HuH-7.5 (cell line): ENCODE measurements at regions not wholly inside any gene's neighbourhood (a gene's known extent, or its start where the extent isn't known, plus 50 kb on each side); places are given as distances from the start of the nearest gene placed in this dataset.

Experiments
- DNase-seq: peaks from one replicate; pipeline ENCODE4 v3.0.0; 2011; ENCODE audit warnings: low spot score

DNA sequence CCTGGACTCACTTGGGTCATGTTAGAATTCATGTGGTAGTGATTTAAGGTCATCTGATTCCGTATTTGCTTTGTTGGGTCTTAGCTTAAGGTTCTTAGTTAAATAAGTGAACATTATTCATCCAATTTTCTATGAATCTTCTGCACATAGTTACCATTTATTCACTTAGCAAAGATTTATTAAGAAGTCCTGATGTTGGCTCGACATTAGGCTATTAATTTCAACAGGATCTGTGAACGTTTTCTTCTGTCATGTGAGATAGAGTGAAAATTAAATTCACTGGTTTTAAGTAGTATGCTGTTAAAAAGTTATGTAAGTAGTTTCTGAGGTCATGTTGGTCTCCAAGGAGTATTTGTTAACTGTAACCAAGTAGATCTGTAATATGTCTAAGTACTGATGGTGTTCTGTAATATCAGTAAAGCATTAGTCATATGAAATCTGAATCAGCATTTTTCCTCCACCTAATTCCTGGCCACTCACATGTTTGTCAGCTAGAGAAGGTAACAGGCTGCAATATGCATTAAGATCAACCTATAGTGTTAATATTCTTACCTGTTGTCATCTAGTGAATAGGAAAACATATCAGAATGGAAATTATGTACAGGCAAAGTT is 155.6 kb downstream of the PCDH7 start:
- no peak for DNase-seq

DNA sequence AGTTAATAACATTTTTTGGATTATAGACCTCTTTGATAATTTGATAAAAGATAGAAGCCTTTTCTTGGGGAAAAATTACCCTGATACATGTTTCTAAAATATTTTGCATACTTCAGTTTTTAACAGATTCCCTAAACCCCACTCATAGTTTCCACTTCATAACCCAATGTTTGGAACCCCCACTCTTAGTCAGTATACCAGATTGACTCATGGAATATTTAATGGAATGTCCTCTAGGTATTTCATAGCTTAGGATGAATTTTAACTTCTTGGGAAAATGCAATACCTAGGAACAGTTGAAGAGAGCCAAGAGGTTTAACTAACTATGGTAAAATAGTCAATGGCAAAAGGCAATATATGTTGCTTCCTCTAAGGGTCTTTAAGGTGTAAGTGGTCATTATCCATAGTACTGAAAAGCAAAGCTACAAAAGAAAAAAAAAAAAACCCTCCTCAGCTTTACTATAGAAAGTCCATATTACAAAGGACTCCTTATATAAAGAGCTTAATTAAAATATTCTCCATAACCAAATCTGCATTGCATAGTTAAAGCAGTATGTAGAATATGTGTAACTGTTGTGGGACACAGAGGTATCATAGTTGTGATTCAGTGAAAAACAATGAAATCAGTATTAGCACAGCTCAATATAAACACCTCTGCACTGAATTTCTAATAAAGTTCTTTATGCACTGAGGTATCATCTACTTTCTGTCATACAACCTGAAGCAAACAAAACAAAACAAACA is 159.9 kb downstream of the PCDH7 start:
- no peak for DNase-seq

DNA sequence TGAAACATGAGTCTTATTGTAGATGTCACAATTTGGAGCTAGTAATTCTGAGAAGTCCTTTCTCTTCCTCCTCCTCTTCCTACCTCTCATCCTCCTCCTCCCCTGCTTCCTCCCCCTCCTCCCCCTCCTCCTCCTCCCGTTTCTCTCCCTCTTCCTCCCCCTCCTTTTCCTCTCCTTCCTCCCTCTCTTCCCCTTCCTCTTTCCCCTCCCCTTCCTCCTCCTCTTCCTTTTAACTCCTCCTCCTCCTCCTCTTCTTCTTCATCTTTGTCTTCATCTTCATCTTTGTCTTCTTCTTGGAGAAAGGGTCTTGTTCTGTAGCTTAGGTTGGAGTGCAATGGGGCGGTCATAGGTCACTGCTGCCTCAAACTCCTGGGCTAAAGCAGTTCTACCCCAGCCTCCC is 161.8 kb downstream of the PCDH7 start:
- no peak for DNase-seq

DNA sequence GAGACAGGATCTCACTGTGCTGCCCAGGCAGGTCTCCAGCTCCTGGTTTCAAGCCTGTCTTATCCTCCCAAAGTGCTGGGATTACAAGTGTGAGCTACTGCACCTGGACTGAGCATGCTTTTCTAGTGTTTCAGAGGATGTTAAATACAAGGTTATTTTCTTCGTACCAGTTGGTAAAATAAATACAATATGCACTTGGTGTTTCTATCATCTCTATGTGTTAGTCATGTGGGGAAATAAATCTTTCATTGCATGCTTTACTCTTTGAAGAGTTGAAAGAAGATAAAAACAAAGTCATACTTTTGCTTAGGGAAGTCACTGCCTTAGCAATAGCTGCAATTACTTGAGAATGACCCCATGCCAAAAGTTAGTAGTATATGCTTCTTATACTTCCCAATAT is 162.3 kb downstream of the PCDH7 start:
- DNase-seq, result no peak

DNA sequence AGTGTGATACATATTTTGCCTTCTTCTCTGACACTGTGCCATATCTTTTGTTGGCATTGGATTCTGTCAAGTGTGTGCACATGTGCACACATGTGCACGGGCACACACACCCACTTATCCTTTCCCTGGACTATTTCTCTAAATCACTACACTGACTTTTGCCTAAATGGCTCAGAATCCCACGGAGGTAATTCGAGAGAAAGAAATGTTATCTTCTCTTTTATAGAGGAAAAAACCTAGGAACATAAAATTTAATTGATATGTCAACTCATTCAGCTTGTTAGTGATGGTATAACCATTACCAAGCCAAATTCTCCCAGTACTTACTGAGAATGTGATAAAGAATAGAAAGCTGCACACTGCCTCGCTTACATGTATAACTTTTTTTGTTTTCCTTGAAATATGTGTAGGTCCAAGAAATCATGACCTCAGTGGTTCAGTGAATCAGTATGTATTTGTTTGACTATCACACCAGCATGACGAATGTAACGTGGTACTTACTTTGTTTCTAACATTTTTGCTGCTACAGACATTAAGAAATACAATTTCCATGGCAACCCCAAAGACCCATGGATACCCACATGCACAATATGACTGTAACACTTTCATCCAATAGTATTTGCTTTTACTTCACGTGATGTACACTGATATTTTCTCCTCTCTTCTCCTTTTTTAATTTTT is 163.0 kb downstream of the PCDH7 start:
- DNase-seq, result no peak

DNA sequence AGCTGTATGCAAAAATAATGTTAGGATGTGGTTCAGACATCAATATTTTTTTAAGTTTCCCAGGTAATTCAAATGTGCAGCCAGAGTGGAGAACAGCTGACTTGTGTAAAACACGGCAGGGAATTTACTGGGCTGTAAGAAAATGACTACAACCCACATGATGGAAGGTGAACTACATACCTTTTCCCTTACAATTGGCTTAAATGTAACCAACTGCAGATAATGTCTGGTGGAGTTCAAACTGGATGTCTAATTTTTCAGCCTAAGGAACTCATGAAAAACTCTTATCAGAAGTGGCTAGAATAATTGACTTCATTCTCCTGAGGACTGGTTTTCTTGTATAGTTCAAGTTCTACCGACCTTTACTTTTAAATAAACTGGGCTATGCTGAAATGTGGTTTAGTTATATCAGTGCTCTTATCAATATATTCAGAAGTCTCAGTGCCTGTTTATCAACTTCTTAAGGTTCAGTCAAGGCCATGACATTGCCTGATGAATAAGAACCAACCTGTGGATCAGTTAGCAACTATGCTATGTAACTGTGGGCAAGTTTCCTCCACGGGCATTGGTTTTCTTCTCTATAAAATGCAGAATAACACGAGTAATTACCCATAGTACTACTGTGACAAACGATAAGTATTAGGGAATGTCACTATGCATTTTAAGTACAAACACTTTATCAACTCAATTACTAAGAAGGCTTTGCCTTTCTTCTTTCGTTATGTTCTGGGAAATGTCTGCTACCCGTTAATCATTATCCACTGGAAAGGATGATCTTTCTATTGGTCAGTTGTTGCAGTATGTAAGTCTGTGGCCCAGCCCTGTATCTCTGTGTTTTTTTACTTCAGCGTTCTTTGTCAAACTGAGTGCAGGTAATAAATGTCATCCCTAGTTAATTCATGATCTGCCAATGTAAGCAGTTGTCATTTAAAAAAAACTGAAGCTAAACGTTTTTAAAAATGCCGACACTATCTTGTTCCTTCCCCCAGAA is 181.6 kb downstream of the PCDH7 start:
- no peak for DNase-seq

DNA sequence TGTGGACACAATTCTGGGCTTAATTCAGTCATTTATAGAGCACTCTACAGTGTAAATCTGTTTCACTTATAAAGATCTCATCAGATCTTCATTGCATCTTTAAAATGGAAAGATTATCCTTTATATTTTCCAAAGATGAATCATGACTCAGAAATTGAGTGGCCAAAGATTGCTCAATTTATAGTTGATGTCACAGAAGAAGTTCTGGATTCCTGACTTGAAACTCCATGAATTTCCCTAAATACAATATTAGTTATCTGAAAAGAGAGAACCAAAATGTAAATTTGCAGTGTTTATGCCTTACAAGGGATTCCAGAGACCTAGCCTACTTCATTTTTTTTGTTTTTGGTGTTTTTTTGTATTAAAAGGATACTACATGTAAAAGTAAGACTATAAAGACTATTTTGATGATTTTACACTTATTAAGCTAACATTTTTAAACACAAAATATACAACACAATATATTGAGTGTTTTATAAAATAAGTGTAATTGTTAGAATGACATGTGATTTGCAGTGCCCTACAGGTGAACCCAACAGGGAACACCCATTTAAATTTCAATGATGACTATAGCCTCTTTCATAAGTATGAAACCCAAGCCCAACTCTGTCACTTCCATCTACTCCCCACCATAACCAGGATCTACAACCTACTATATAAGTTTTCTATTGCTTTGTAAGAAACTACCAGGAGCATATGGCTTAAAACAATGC is 183.5 kb downstream of the PCDH7 start:
- DNase-seq, result no peak

DNA sequence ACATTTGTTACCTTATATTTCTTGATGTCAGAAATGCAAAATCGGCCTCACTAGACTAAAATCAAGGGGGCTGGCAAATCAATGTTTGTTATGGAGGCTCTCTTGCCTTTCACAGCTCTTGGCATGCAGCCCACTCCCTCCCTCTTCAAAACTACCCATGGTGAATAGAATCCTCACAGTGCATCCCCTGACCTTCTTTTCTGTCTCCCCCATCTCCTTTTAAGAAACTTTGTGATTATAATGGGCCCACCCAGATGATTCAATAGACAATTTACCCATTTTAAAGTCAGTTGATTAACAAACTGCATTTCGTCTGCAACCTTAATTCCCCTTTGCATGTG is 184.0 kb downstream of the PCDH7 start:
- DNase-seq, result no peak

DNA sequence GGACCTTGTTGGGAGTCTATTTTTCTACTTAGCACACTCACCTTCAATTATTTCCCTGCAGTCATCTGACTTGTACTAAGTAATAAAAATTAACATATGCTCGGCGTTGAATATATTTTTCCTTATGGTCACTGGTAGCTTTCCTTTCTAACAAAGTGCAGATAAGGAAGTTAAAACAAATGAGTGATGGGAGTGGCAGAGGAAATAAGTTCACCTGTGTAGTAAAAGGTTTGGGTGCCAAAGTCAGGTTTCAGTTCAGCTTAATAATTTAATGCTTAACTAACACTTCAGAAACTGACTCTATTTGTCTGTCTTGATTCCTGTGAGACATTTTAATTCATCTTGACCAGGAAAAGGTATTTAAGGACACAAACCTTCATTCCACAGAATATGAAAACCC is 184.4 kb downstream of the PCDH7 start:
- DNase-seq, result no peak

DNA sequence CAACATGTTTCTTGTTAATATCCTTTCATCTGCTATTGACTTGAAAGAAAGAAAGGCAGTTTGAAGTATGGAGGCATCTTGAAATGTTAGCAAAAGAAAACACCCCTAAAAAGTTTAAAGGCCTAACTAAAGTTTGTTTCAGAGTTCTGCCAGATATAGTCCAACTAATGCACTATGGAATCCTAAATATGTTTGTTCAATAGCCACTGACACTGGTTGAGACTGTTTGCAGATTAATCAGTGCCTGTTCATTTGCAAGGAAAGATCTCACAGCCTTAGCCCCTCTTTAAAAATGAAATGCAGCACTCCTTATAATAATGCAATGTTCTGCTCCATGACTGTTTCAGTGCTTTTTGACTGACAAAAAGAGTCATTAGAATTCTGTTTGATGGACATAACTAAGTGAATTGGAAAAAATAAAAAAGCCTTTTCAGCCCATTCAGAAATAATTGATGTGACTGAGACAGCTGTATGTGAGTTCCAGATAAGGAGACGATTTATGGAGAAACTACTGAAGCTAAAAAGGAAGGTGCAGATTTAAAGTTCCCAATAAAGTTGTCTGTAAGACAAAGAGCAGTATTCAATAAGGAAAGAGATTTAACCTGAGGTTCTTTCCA is 192.0 kb downstream of the PCDH7 start:
- no peak for DNase-seq

DNA sequence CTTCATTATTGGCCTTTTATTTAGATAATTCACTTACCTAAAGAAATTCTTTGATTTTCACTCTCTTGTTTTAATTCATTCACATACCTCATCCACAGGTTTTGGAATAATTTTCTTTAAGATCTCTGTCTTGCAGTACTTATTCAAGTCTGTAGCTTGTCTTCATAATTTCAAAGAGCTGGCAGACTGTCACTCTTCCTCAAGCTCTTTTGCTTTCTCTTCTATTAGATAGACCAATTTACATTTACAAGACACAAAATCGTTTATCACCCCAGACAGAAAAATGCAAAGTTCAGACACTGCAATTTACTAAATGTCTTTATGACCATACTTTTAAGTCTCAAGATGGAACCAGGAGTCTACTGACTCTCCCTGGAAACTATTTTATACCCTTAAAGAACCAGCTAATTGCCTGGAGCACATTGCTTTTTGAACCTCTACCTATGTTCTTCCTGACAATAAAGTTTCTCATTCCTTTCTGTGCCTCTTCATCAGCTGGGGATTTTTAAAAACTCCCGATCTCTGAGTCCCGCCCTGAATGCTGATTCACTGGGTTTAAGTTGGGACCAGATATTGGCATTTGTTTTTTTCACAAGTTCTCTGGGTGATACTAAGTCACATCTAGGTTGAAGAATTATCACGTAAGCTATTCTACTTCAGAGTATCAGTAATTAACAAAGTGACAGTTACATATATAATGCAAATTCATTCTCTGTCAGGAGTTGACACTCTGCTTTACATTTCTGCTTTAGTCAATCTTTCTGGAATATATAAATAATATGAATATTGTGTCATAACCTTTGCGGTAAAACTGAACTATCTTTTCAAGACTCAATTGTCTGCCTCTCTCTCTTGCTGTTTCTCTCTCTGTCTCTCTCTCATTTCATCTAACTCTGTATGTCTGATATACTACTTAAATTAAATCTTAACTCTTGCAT is 196.4 kb downstream of the PCDH7 start:
- no peak for DNase-seq

DNA sequence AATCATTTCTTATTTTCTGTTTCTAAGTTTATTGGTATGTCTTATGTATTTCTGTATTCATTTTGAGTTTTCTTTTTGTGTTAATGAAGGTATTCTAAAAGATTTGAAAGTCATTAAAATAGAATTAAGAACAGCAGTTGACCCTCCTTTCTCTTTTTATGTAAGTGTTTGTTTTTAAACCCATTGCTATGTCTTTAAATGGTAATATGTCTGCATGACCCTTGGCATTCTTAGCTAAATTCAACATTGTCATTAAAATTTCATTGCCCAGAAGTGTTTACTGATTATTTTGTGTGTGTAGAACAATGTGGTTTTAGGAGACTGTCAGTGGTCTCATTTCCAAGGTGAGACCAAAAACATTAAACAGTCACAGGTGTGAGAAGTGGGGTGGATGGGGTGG is 197.8 kb downstream of the PCDH7 start:
- no peak for DNase-seq

DNA sequence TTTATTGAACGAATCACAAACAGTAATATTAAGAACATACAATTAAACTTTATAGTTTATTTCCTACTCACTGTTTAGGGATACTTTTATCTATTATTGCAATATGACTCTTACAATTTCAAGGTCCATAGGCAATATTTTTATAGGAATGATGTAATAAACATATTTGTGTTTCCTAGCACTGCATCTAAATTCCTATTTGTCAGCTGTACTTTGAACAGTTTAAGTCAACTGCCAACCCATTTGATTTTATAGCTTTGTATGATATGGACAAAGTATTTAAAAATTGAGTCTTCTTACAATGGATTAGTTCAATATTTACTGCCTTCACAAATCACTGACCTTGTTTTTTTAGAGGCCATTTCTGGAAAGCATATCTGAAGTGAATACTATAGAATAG is 199.3 kb downstream of the PCDH7 start:
- DNase-seq, result no peak

DNA sequence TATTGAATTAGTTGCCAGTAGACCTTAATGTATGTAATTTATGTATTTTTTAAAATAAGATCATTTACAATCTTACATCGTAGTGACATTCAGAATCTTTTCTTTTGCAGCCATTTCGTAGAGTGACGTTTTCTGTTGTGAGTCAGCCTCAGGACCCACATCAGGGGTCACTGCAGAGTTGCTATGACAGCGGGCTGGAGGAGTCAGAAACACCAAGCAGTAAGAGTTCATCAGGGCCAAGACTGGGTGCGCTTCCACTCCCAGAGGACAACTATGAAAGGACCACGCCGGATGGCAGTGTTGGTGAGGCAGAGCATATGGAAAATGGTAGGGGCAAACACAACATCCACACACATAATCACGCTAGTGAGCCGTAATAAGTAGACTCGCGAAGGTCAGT is 199.9 kb downstream of the PCDH7 start:
- no peak for DNase-seq

DNA sequence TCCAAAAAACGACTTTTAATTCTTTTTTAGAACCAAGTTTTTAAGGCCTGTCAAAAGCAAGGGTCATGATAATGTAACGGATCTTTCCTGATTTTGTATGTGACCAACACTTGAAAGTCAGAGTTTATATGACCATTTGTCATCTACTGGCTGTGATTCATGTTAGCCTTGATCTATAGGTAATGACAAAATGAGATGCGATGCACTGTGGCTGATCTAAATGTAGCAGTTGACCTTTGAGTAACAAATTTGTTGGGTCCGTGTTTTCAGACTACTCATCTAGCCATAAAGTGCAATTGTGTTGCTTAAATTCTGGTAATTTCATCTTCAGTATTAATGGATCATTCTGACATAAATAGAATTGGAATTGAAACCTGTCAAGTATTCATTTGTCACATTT is 202.5 kb downstream of the PCDH7 start:
- no peak for DNase-seq

DNA sequence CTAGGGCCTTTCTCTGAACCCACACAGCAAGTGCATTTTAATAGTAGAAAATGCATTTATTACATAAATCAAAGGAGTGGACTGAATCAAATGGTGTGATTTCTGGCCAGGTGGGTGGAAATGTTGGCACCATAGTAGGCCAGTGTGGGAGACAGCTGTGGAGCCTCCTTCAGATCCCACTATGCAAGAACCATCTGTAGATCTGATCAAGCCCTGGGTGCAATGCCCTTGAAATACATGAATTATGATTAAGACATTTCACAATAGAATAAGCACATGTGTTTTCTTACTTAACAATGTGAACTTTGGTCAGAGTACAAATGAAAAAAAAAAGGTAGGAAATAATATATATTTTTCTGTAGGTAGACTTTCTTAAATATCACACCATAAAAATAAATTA is 204.3 kb downstream of the PCDH7 start:
- no peak for DNase-seq

DNA sequence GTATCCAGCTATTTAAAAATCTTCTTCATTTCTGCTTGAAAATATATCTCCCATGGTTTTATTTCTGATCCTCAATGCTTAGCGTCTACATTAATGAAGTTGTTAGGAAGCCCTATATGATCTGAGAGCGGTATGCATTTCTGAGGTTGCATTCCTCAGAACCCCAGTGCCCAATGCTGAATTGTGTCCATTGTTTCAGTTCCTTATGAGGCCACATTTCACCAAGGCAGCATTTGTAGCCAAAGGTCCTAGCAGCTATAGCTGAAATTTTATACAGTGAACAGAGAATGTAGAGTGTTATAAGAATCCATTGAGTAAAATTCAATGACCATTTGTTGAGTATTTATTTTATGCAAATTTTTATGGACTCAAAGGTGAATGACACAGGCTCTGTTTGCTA is 209.5 kb downstream of the PCDH7 start:
- no peak for DNase-seq

DNA sequence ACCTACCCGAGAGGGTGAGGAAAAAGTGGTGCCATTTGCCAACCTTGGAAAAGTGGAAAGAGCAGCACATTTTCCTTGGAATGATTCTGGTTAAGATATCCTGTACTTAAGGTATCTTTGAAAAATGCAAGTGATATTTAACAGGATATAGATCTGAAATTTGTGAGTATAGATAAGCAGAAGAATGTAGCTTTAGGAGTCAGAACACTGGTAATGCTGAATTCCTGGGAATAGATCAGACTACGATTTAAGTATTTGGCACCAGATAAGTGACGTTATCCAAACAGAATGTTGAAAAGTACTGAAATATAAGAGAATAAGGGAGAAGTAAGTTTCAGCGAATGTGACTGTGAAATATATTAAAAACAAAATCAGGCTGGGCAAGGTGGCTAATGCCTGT is 210.1 kb downstream of the PCDH7 start:
- DNase-seq, result no peak

DNA sequence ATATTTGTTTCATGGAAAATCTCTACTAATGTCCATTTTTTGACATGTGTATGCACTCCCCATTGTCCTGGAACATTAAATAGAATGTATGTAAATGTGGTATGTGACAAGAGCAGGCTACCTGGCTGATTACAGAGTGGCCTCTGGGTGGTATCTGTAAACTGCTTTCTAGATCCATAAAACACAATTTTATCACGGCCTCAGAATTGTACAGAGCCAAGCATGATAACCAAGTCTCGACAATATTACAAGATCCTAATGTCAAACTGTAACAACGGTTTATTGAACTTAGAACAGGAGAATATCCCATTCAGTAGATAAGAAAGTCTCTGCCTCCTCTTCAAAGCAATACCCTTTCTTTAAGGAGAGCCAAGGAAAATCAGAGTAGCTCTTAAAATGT is 212.4 kb downstream of the PCDH7 start:
- DNase-seq, result no peak

DNA sequence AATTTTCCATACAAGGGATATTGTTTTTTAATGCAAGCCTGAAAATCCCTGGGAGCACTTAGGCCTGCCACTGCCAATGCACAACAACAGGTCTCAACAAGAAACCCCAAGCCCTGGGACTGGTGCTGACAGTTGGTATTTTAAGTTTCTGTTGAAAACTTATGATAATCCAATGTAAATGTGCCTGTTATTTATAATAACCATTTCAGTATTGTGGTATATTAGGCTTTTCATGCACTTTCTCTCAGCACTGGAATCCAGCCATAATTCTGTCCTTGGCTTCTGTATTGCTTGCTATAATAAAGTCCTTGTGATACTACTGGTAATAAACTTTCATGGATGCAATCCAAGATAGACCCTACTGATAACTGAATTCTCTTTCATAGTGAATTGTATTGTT is 218.9 kb downstream of the PCDH7 start:
- DNase-seq, result no peak
